OCI-LY7 (cell line): ENCODE measurements at regions not wholly inside any gene's neighbourhood (a gene's known extent, or its start where the extent isn't known, plus 50 kb on each side); places are given as distances from the start of the nearest gene placed in this dataset.
"Not testable (repeated sequence)": the region's sequence is repeated elsewhere in the genome, so short reads cannot be mapped to it uniquely, and the experiment has no call there.

Experiments used
- BruUV-seq: library from RNA; stranded (reverse); fragments of 400-500 nt; replicated peaks from 2 replicates; lab custom pipeline; 2021; lab: Mats Ljungman, UMichigan
- CTCF ChIA-PET: fragments of 300-600 bp; sonication (Branson Sonifier 250); formaldehyde crosslinking; loops from one replicate; lab custom pipeline; 2022; ENCODE audit warnings: antibody characterized with exemption; ENCODE audit not compliant: unreplicated experiment; lab: Charles Lee
- POLR2A ChIA-PET: fragments of 300-600 bp; sonication (Branson Sonifier 250); formaldehyde crosslinking; loops from one replicate; lab custom pipeline; 2022; ENCODE audit warnings: antibody characterized with exemption; lab: Charles Lee
- DNase-seq: peaks from one replicate; pipeline ENCODE4 v3.0.0-alpha.2; 2015; ENCODE audit warnings: low spot score
- H2AFZ ChIP-seq: fragments of 200-600 bp; sonication (generic), shearing (Covaris generic); 2 replicates; pipeline ENCODE4 v1.6.1; 2014; ENCODE audit warnings: mild to moderate bottlenecking, antibody characterized with exemption, low read length, moderate library complexity
- H3K27ac ChIP-seq: fragments of 200-600 bp; sonication (generic); 2 replicates; pipeline ENCODE4 v1.5.1; 2014; ENCODE audit warnings: mixed run types, low read depth, mild to moderate bottlenecking, moderate library complexity, low read length, inconsistent platforms; ENCODE audit not compliant: poor library complexity, severe bottlenecking
- H3K36me3 ChIP-seq: fragments of 200-600 bp; sonication (generic); 2 replicates; pipeline ENCODE4 v1.6.1; 2014; ENCODE audit warnings: mild to moderate bottlenecking, antibody characterized with exemption, low read length, moderate library complexity, mixed read lengths; ENCODE audit not compliant: insufficient read depth
- H3K4me1 ChIP-seq: fragments of 200-600 bp; sonication (generic); 2 replicates; pipeline ENCODE4 v1.5.1; 2014; ENCODE audit warnings: mild to moderate bottlenecking, low read length; ENCODE audit not compliant: insufficient read depth, poor library complexity, severe bottlenecking
- H3K4me2 ChIP-seq: fragments of 200-600 bp; sonication (generic); 2 replicates; pipeline ENCODE4 v1.6.1; 2014; ENCODE audit warnings: mild to moderate bottlenecking, low read length
- H3K4me3 ChIP-seq: fragments of 200-600 bp; sonication (generic); 2 replicates; pipeline ENCODE4 v1.5.1; 2014; ENCODE audit warnings: mild to moderate bottlenecking, low read depth, low read length; ENCODE audit not compliant: poor library complexity, severe bottlenecking
- H3K79me2 ChIP-seq: fragments of 200-600 bp; sonication (generic); 2 replicates; pipeline ENCODE4 v1.6.1; 2016; ENCODE audit warnings: low read depth, mild to moderate bottlenecking, low read length, moderate library complexity, mixed read lengths; ENCODE audit not compliant: insufficient read depth
- H3K9me2 ChIP-seq: fragments of 200-600 bp; sonication (generic); 2 replicates; pipeline ENCODE4 v1.6.1; 2016; ENCODE audit warnings: mild to moderate bottlenecking, low read length, mixed read lengths; ENCODE audit not compliant: insufficient read depth
- H3K9me3 ChIP-seq: fragments of 200-600 bp; sonication (generic); 2 replicates; pipeline ENCODE4 v1.6.1; 2014; ENCODE audit warnings: mild to moderate bottlenecking, mixed run types, low read length, mixed read lengths
- H4K20me1 ChIP-seq: fragments of 200-600 bp; sonication (generic); 2 replicates; pipeline ENCODE4 v1.6.1; 2014; ENCODE audit warnings: mild to moderate bottlenecking, antibody characterized with exemption, low read length, moderate library complexity, mixed read lengths; ENCODE audit not compliant: insufficient read depth
- EZH2phosphoT487 ChIP-seq: fragments of 200-600 bp; sonication (generic); IDR thresholded peaks from 2 replicates; pipeline ENCODE4 v1.6.1; 2018; ENCODE audit warnings: low read depth, borderline replicate concordance, mild to moderate bottlenecking, mixed run types, antibody characterized with exemption, low read length, moderate library complexity, mixed read lengths
- intact Hi-C: fragments of 100-400 bp; cut with micrococcal nuclease; formaldehyde crosslinking; loops from one replicate; pipeline ENCODE4 v1.10.0; 2022; ENCODE audit not compliant: unreplicated experiment
- TF ChIP-seq, protein P1 (sequence below): fragments of 200-600 bp; sonication (generic); conservative IDR thresholded peaks from 2 replicates; pipeline ENCODE4 v1.5.1; 2014; ENCODE audit warnings: mild to moderate bottlenecking, antibody characterized with exemption, low read length, moderate library complexity, mixed read lengths

DNA sequence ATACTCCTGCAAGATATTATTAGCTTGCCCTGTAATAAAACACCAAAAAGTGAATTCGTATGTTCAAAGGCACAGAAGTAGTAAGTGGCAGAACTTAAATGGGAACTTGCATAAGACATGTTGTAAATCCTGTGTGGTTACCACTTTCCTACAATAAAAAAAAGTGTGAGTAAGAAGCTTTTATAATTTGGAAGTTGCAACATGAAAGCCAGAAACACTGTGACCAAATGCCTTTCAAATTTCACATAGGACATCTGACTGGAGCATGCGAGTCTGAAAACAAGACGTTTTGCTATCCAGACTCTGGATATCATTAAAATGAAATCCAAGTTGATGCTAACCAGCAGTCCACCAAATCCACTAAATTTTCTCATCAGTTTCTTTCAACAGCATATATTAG lies 886.2 kb upstream of the NRXN1 start:
- intact Hi-C loops = no loop called here
- Histone ChIP-seq H3K27ac (no peak overlapping the region), H3K36me3 (no peaks in the 10 kb centered on the region), H3K9me2 (no peaks in the 10 kb centered on the region), H3K4me2 (no peak overlapping the region), H3K4me1 (no peaks in the 10 kb centered on the region), H2AFZ (no peak overlapping the region), H3K79me2 (no peaks in the 10 kb centered on the region), H3K4me3 (no peak overlapping the region), H3K9me3 (no peaks in the 10 kb centered on the region), H4K20me1 (no peaks in the 10 kb centered on the region)
- CTCF ChIA-PET = no interaction called here
- POLR2A ChIA-PET = no interaction called here
- TF ChIP-seq, protein P1, sequence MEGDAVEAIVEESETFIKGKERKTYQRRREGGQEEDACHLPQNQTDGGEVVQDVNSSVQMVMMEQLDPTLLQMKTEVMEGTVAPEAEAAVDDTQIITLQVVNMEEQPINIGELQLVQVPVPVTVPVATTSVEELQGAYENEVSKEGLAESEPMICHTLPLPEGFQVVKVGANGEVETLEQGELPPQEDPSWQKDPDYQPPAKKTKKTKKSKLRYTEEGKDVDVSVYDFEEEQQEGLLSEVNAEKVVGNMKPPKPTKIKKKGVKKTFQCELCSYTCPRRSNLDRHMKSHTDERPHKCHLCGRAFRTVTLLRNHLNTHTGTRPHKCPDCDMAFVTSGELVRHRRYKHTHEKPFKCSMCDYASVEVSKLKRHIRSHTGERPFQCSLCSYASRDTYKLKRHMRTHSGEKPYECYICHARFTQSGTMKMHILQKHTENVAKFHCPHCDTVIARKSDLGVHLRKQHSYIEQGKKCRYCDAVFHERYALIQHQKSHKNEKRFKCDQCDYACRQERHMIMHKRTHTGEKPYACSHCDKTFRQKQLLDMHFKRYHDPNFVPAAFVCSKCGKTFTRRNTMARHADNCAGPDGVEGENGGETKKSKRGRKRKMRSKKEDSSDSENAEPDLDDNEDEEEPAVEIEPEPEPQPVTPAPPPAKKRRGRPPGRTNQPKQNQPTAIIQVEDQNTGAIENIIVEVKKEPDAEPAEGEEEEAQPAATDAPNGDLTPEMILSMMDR = no peak
- TF ChIP-seq EZH2phosphoT487 = no peak
- no peak for DNase-seq
- no TSS peak for BruUV-seq

DNA sequence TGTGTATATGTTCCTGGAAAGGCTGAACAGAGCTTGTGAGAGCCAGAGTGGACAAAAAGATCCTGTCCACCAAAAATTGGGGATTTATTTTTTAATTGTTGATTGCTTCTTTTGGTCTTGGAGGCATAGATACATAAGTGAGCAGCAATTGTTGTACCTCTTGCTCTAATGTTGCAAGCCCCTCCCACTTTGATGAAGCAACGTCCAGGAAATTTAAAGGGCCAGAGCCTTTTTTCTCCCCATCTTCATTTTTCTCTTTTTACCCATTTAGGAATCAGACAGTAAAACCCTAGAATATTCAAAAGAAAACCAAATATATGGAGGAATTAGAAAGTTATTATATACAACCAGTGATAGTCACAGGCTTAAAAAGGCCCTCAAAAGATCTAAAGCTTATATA lies 871.8 kb upstream of the NRXN1 start:
- intact Hi-C loops = no loop called here
- H3K9me3 ChIP-seq = no peaks in the 10 kb centered on the region
- H2AFZ ChIP-seq = no peak overlapping the region
- H4K20me1 ChIP-seq = no peaks in the 10 kb centered on the region
- no peak overlapping the region for H3K27ac ChIP-seq
- no peak overlapping the region for H3K4me2 ChIP-seq
- H3K4me3 ChIP-seq = no peak overlapping the region
- no TSS peak for BruUV-seq
- H3K36me3 ChIP-seq = no peaks in the 10 kb centered on the region
- no peaks in the 10 kb centered on the region for H3K79me2 ChIP-seq
- no peaks in the 10 kb centered on the region for H3K9me2 ChIP-seq
- TF ChIP-seq, protein P1 = no peak
- POLR2A ChIA-PET = no interaction called here
- CTCF ChIA-PET = no interaction called here
- no peak for DNase-seq
- H3K4me1 ChIP-seq = no peaks in the 10 kb centered on the region

DNA sequence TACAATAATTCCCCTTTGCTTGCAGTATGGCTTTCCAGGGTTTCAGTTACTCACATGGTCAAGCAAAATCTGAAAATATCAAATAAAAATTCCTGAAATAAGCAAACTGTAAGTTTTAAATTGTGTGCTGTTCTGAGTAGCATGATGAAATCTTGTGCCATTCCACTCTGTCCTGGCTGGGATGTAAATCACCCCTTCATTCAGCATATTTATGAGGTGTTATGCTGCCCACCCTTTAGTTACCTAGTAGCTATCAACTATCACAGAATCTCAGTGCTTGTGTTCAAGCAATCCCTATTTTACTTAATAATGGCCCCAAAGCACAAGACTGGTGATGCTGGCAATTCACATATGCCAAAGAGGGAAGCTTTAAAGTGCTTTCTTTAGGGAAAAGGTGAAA lies 867.7 kb upstream of the NRXN1 start:
- no peak overlapping the region for H3K4me2 ChIP-seq
- no peak overlapping the region for H3K27ac ChIP-seq
- H2AFZ ChIP-seq = no peak overlapping the region
- H3K79me2 ChIP-seq = no peaks in the 10 kb centered on the region
- no peaks in the 10 kb centered on the region for H3K9me2 ChIP-seq
- no peaks in the 10 kb centered on the region for H4K20me1 ChIP-seq
- no peak overlapping the region for H3K4me3 ChIP-seq
- intact Hi-C loops = no loop called here
- no peaks in the 10 kb centered on the region for H3K9me3 ChIP-seq
- DNase-seq = no peak
- ChIA-PET CTCF (no interaction called here), POLR2A (no interaction called here)
- BruUV-seq = no TSS peak
- no peaks in the 10 kb centered on the region for H3K36me3 ChIP-seq
- TF ChIP-seq EZH2phosphoT487 = no peak
- TF ChIP-seq, protein P1 = no peak
- no peaks in the 10 kb centered on the region for H3K4me1 ChIP-seq

DNA sequence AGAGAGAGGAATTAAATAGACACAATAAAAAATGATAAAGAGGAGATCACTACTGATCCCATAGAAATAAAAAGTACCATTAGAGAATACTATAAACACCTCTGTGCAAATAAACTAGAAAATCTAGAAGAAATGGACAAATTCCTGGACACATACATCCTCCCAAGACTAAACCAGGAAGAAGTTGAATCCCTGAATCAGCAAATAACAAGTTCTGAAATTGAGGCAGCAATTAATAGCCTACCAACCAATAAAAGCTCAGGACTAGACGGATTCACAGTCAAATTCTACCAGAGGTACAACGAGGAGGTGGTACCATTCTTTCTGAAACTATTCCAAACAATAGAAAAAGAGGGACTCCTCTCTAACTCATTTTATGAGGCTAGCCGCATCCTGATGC lies 862.7 kb upstream of the NRXN1 start:
- CTCF ChIA-PET, DNase-seq: not testable (repeated sequence)

More for the DNA sequence above, 862.7 kb upstream of the NRXN1 start:
- H3K4me1 ChIP-seq, H2AFZ ChIP-seq, H3K27ac ChIP-seq, POLR2A ChIA-PET, intact Hi-C loops, H3K36me3 ChIP-seq, H3K4me2 ChIP-seq, H3K79me2 ChIP-seq, H3K9me2 ChIP-seq, H3K4me3 ChIP-seq, BruUV-seq, H4K20me1 ChIP-seq, H3K9me3 ChIP-seq: not testable (repeated sequence)
